Fibroblast of pulmonary artery (primary cell): ENCODE measurements at regions not wholly inside any gene's neighbourhood (a gene's known extent, or its start where the extent isn't known, plus 50 kb on each side); places are given as distances from the start of the nearest gene placed in this dataset.
"Not testable (repeated sequence)": the region's sequence is repeated elsewhere in the genome, so short reads cannot be mapped to it uniquely, and the experiment has no call there.

Experiments
- DNase-seq: peaks from one replicate; pipeline ENCODE4 v3.0.0-alpha.2; 2010; ENCODE audit warnings: low read depth
- H3K4me3 ChIP-seq: replicated peaks from 2 replicates; pipeline ENCODE4 v1.5.1; 2011; ENCODE audit warnings: low read depth, mild to moderate bottlenecking, control low read depth, low read length, moderate library complexity
- CTCF ChIP-seq: IDR thresholded peaks from 2 replicates; pipeline ENCODE4 v1.5.1; 2011; ENCODE audit warnings: mild to moderate bottlenecking, control low read depth, low read length, inconsistent platforms; ENCODE audit errors: missing control alignments

- H3K4me3 ChIP-seq = no peak overlapping the region
- TF ChIP-seq CTCF = no peak
- DNase-seq = no peak
Measured at GRCh38 chr14:86761611-86762010, 1231.4 kb downstream of the GALC start.

- H3K4me3 ChIP-seq = no peak overlapping the region
- no peak for TF ChIP-seq CTCF
- DNase-seq = no peak
Measured at GRCh38 chr14:86756521-86757190, 1226.7 kb downstream of the FLRT2 start.

- H3K4me3 ChIP-seq, DNase-seq: not testable (repeated sequence)
Measured at GRCh38 chr14:86750488-86750887, 1220.5 kb downstream of the FLRT2 start.

GRCh38 chr14:86739761-86740160, 1209.8 kb downstream of the FLRT2 start:
- no peak for DNase-seq
- no peak for TF ChIP-seq CTCF
- no peak overlapping the region for H3K4me3 ChIP-seq

GRCh38 chr14:86731427-86731826, 1201.5 kb downstream of the FLRT2 start:
- not testable (repeated sequence) for H3K4me3 ChIP-seq

GRCh38 chr14:86723254-86723624, 1193.3 kb downstream of the FLRT2 start:
- H3K4me3 ChIP-seq = no peak overlapping the region
- DNase-seq = no peak
- TF ChIP-seq CTCF = no peak

More at GRCh38 chr14:86731427-86731826, 1201.5 kb downstream of the FLRT2 start:
- not testable (repeated sequence) for DNase-seq

GRCh38 chr14:86722612-86723253, 1192.8 kb downstream of the FLRT2 start:
- H3K4me3 ChIP-seq = no peak overlapping the region
- no peak for TF ChIP-seq CTCF
- DNase-seq = no peak

GRCh38 chr14:86714575-86714974, 1184.6 kb downstream of the FLRT2 start:
- TF ChIP-seq CTCF = no peak
- DNase-seq = no peak
- no peak overlapping the region for H3K4me3 ChIP-seq
